WI38 (cell line): ENCODE measurements at regions not wholly inside any gene's neighbourhood (a gene's known extent, or its start where the extent isn't known, plus 50 kb on each side); places are given as distances from the start of the nearest gene placed in this dataset.
"Not testable (repeated sequence)": the region's sequence is repeated elsewhere in the genome, so short reads cannot be mapped to it uniquely, and the experiment has no call there.

Experiments used
- H3K4me3 ChIP-seq: 2 replicates; pipeline ENCODE4 v1.5.1; 2011; ENCODE audit warnings: low read depth, mild to moderate bottlenecking, control low read depth, low read length
- CTCF ChIP-seq: IDR thresholded peaks from 2 replicates; pipeline ENCODE4 v1.5.1; 2012; ENCODE audit warnings: low read depth, mild to moderate bottlenecking, control low read depth, low read length

- no peak for TF ChIP-seq CTCF
- no peak overlapping the region for H3K4me3 ChIP-seq
These were observed 1339.5 kb downstream of the BRD1 start for GRCh38 chr22:48488149-48488551.

GRCh38 chr22:48486558-48486957, 1341.1 kb downstream of the BRD1 start:
- no peak overlapping the region for H3K4me3 ChIP-seq
- TF ChIP-seq CTCF, result no peak

- no peak overlapping the region for H3K4me3 ChIP-seq
- TF ChIP-seq CTCF, result no peak
These were observed 1341.5 kb downstream of the BRD1 start for GRCh38 chr22:48486134-48486532.

- no peak for TF ChIP-seq CTCF
These were observed 1342.2 kb downstream of the BRD1 start for GRCh38 chr22:48485149-48486133.

GRCh38 chr22:48483764-48484528, 1343.7 kb downstream of the BRD1 start:
- TF ChIP-seq CTCF, result no peak
- no peak overlapping the region for H3K4me3 ChIP-seq

More at GRCh38 chr22:48485149-48486133, 1342.2 kb downstream of the BRD1 start:
- no peak overlapping the region for H3K4me3 ChIP-seq

GRCh38 chr22:48482771-48483170, 1344.9 kb downstream of the BRD1 start:
- TF ChIP-seq CTCF, result no peak
- no peak overlapping the region for H3K4me3 ChIP-seq

GRCh38 chr22:48482198-48482597, 1345.5 kb downstream of the BRD1 start:
- not testable (repeated sequence) for H3K4me3 ChIP-seq
